Gastroesophageal sphincter (tissue), 3 donors: ENCODE measurements at regions not wholly inside any gene's neighbourhood (a gene's known extent, or its start where the extent isn't known, plus 50 kb on each side); places are given as distances from the start of the nearest gene placed in this dataset.

Source experiments
- CTCF ChIP-seq, 4 experiments: fragments of 200-600 bp in 2 of 4; fragments of 450-650 bp in 2 of 4; sonication (generic) in 1 of 4; IDR thresholded peaks; one replicate each; pipeline ENCODE4 v1.5.1; 2017 to 2019; ENCODE audit warnings: antibody characterized with exemption in 4 of 4, mild to moderate bottlenecking in 2 of 4, moderate library complexity in 2 of 4
- POLR2A ChIP-seq, 2 donors: fragments of 450-650 bp; IDR thresholded peaks; one replicate each; pipeline ENCODE4 v1.6.1; 2017; ENCODE audit warnings: antibody characterized with exemption in 2 of 2, mild to moderate bottlenecking in 2 of 2, moderate library complexity in 1 of 2

DNA sequence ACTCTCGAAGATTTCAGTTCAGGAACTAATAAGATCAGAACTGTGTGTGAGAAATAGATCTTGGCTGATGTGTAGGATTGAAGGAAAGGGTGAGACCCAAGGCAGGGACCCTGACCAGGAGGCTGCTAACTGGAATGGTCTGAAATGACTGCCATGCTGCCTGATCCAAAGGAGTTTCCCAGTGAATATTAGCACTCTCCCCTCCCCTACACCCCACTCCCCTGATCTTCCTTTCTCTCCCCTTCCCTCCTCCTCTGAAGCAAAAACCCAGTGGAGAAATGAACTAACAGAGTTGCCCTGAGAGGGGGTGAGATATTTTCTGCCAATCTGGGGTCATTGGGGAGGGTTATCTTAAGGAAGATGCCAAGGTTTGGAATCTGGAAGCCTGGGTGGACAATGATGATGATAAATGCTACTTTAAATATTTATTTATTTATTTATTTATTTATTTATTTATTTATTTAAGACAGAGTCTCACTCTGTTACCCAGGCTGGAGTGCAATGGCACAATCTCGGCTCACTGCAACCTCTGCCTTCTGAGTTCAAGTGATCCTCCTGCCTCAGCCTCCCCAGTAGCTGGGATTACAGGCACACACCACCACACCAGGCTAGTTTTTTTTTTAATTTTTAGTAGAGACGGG is 371.0 kb upstream of the CHD6 start:
- no peak for TF ChIP-seq CTCF (IDR thresholded peaks at IDR 0.05)
- no peak for TF ChIP-seq POLR2A (IDR thresholded peaks at IDR 0.05)
